ENCODE measurements at regions not wholly inside any gene's neighbourhood (a gene's known extent, or its start where the extent isn't known, plus 50 kb on each side); places are given as distances from the start of the nearest gene placed in this dataset.

DNA sequence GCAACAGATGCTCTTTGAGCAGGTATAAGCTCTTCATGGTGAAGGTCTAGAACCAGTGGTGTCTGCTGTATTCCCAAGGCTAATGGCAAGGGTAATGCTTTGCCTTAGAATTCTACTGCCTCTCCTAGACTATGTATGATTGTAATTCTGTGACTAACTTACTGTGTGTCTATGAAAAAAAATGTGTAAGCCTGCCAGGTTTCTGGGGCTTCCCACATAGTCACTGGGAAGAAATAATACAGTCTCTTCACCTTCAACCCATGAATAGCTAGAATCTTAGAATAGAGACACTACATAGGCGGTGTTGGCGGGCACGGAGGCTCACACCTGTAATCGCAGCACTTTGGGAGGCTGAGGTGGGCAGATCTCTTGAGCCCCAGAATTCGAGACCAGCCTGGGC, 84.1 kb downstream of the C11orf91 start:
- Histone ChIP-seq H2AK5ac (ENCODE audit: low read length) (no peak overlapping the region), H3K18ac (ENCODE audit: low read length) (no peak overlapping the region), H2BK15ac (replicated peaks; ENCODE audit: low read depth) (no peak overlapping the region), H2BK5ac (ENCODE audit: low read length) (no peak overlapping the region), H3K23ac (ENCODE audit: low read length) (no peak overlapping the region), H2BK120ac (ENCODE audit: low read depth, low read length) (no peak overlapping the region), H4K5ac (ENCODE audit: low read length) (no peak overlapping the region), H3K4me1 (ENCODE audit: control insufficient read depth, low read depth, low read length) (no peaks in the 10 kb centered on the region), H3K27ac (ENCODE audit: low read depth, low read length) (no peak overlapping the region), H3K56ac (ENCODE audit: low read length) (no peak overlapping the region), H3K9ac (ENCODE audit: low read length) (no peak overlapping the region), H3K79me2 (ENCODE audit: control insufficient read depth, insufficient read depth, low read length) (no peaks in the 10 kb centered on the region), H3K27me3 (ENCODE audit: insufficient read depth, low read length, poor library complexity) (no peaks in the 10 kb centered on the region), H3K36me3 (ENCODE audit: control insufficient read depth, insufficient read depth, low read length) (no peaks in the 10 kb centered on the region), H3K4me2 (ENCODE audit: low read length) (no peak overlapping the region), H3K79me1 (ENCODE audit: low read length) (no peaks in the 10 kb centered on the region), H3K4me3 (ENCODE audit: low read length) (no peak overlapping the region), H4K8ac (ENCODE audit: low read depth, low read length) (no peak overlapping the region), H3K4ac (ENCODE audit: low read depth, low read length) (no peak overlapping the region)
- WGBS (ENCODE audit: extremely low coverage, insufficient coverage, low lambda C conversion rate) = no CpG with 5 or more reads among the region's 5 CpGs
- no peak for DNase-seq

GRCh38 chr11:33615751-33616150, 84.9 kb downstream of the C11orf91 start:
- no peak overlapping the region for H3K4me2 ChIP-seq (ENCODE audit: low read length)
- H2BK120ac ChIP-seq (ENCODE audit: low read depth, low read length) = no peak overlapping the region
- H3K4me1 ChIP-seq (ENCODE audit: control insufficient read depth, low read depth, low read length) = no peaks in the 10 kb centered on the region
- H3K56ac ChIP-seq (ENCODE audit: low read length) = no peak overlapping the region
- peak; percentile 21 for DNase-seq
- H3K79me2 ChIP-seq (ENCODE audit: control insufficient read depth, insufficient read depth, low read length) = no peaks in the 10 kb centered on the region
- H2BK5ac ChIP-seq (ENCODE audit: low read length) = no peak overlapping the region
- no peak overlapping the region for H3K23ac ChIP-seq (ENCODE audit: low read length)
- WGBS (ENCODE audit: extremely low coverage, insufficient coverage, low lambda C conversion rate) = no CpG with 5 or more reads among the region's 3 CpGs
- H4K8ac ChIP-seq (ENCODE audit: low read depth, low read length) = no peak overlapping the region
- H3K4ac ChIP-seq (ENCODE audit: low read depth, low read length) = no peak overlapping the region
- H3K9ac ChIP-seq (ENCODE audit: low read length) = no peak overlapping the region
- H3K18ac ChIP-seq (ENCODE audit: low read length) = no peak overlapping the region
- no peak overlapping the region for H3K4me3 ChIP-seq (ENCODE audit: low read length)
- no peaks in the 10 kb centered on the region for H3K27me3 ChIP-seq (ENCODE audit: insufficient read depth, low read length, poor library complexity)
- H2BK15ac ChIP-seq (replicated peaks; ENCODE audit: low read depth) = no peak overlapping the region
- no peak overlapping the region for H4K5ac ChIP-seq (ENCODE audit: low read length)
- no peak overlapping the region for H2AK5ac ChIP-seq (ENCODE audit: low read length)
- H3K36me3 ChIP-seq (ENCODE audit: control insufficient read depth, insufficient read depth, low read length) = no peaks in the 10 kb centered on the region
- no peaks in the 10 kb centered on the region for H3K79me1 ChIP-seq (ENCODE audit: low read length)
- no peak overlapping the region for H3K27ac ChIP-seq (ENCODE audit: low read depth, low read length)

- Histone ChIP-seq H3K27ac (ENCODE audit: low read depth, low read length) (no peak overlapping the region), H2AK5ac (ENCODE audit: low read length) (no peak overlapping the region), H3K4me1 (ENCODE audit: control insufficient read depth, low read depth, low read length) (no peaks in the 10 kb centered on the region), H3K56ac (ENCODE audit: low read length) (no peak overlapping the region), H2BK5ac (ENCODE audit: low read length) (no peak overlapping the region), H2BK120ac (ENCODE audit: low read depth, low read length) (no peak overlapping the region), H3K79me2 (ENCODE audit: control insufficient read depth, insufficient read depth, low read length) (no peaks in the 10 kb centered on the region), H2BK15ac (replicated peaks; ENCODE audit: low read depth) (no peak overlapping the region), H3K4ac (ENCODE audit: low read depth, low read length) (no peak overlapping the region), H3K79me1 (ENCODE audit: low read length) (no peaks in the 10 kb centered on the region), H3K4me3 (ENCODE audit: low read length) (no peak overlapping the region), H3K27me3 (ENCODE audit: insufficient read depth, low read length, poor library complexity) (no peaks in the 10 kb centered on the region), H4K5ac (ENCODE audit: low read length) (no peak overlapping the region), H3K36me3 (ENCODE audit: control insufficient read depth, insufficient read depth, low read length) (no peaks in the 10 kb centered on the region), H4K8ac (ENCODE audit: low read depth, low read length) (no peak overlapping the region), H3K4me2 (ENCODE audit: low read length) (no peak overlapping the region), H3K23ac (ENCODE audit: low read length) (no peak overlapping the region), H3K9ac (ENCODE audit: low read length) (no peak overlapping the region), H3K18ac (ENCODE audit: low read length) (no peak overlapping the region)
- WGBS (ENCODE audit: extremely low coverage, insufficient coverage, low lambda C conversion rate) = no CpG with 5 or more reads among the region's 2 CpGs
- DNase-seq = no peak
These were observed 87.2 kb downstream of the C11orf91 start for GRCh38 chr11:33613404-33613803.

GRCh38 chr11:33610903-33611302, 89.7 kb downstream of the C11orf91 start:
- WGBS (ENCODE audit: extremely low coverage, insufficient coverage, low lambda C conversion rate) = no CpG with 5 or more reads among the region's 2 CpGs
- Histone ChIP-seq H3K27me3 (ENCODE audit: insufficient read depth, low read length, poor library complexity) (no peaks in the 10 kb centered on the region), H4K5ac (ENCODE audit: low read length) (no peak overlapping the region), H3K4me1 (ENCODE audit: control insufficient read depth, low read depth, low read length) (no peaks in the 10 kb centered on the region), H3K18ac (ENCODE audit: low read length) (no peak overlapping the region), H4K8ac (ENCODE audit: low read depth, low read length) (no peak overlapping the region), H3K4me3 (ENCODE audit: low read length) (no peak overlapping the region), H2BK5ac (ENCODE audit: low read length) (no peak overlapping the region), H3K4me2 (ENCODE audit: low read length) (no peak overlapping the region), H2BK15ac (replicated peaks; ENCODE audit: low read depth) (no peak overlapping the region), H2AK5ac (ENCODE audit: low read length) (no peak overlapping the region), H3K79me1 (ENCODE audit: low read length) (no peaks in the 10 kb centered on the region), H3K79me2 (ENCODE audit: control insufficient read depth, insufficient read depth, low read length) (no peaks in the 10 kb centered on the region), H3K27ac (ENCODE audit: low read depth, low read length) (no peak overlapping the region), H3K36me3 (ENCODE audit: control insufficient read depth, insufficient read depth, low read length) (no peaks in the 10 kb centered on the region), H3K4ac (ENCODE audit: low read depth, low read length) (no peak overlapping the region), H3K23ac (ENCODE audit: low read length) (no peak overlapping the region), H3K9ac (ENCODE audit: low read length) (no peak overlapping the region), H2BK120ac (ENCODE audit: low read depth, low read length) (no peak overlapping the region), H3K56ac (ENCODE audit: low read length) (no peak overlapping the region)
- DNase-seq = no peak

DNA sequence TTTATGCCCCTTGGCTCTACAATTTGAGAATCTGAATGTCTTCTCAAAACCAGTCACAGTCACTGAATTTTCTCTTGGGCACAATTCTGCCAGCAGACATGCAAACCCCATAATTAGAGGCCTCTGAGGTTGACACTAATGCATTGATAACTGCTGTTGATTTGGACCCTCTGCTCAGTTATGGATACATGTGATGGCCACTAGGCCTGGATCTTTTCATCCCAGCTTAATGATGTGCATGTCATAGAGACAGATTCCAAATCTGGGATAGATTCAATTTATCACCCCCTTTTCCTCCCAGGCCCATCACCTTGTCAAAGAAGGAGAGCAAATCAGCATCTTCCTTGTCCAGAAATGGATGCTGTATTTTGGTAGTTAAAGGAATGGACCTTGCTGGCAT, 92.2 kb downstream of the C11orf91 start:
- Histone ChIP-seq H3K9ac (ENCODE audit: low read length) (no peak overlapping the region), H3K4me3 (ENCODE audit: low read length) (no peak overlapping the region), H3K4me1 (ENCODE audit: control insufficient read depth, low read depth, low read length) (no peaks in the 10 kb centered on the region), H3K23ac (ENCODE audit: low read length) (no peak overlapping the region), H3K79me1 (ENCODE audit: low read length) (no peaks in the 10 kb centered on the region), H3K36me3 (ENCODE audit: control insufficient read depth, insufficient read depth, low read length) (no peaks in the 10 kb centered on the region), H3K4ac (ENCODE audit: low read depth, low read length) (no peak overlapping the region), H2BK15ac (replicated peaks; ENCODE audit: low read depth) (no peak overlapping the region), H3K27me3 (ENCODE audit: insufficient read depth, low read length, poor library complexity) (no peaks in the 10 kb centered on the region), H4K8ac (ENCODE audit: low read depth, low read length) (no peak overlapping the region), H3K56ac (ENCODE audit: low read length) (no peak overlapping the region), H3K18ac (ENCODE audit: low read length) (no peak overlapping the region), H2BK5ac (ENCODE audit: low read length) (no peak overlapping the region), H2BK120ac (ENCODE audit: low read depth, low read length) (no peak overlapping the region), H3K27ac (ENCODE audit: low read depth, low read length) (no peak overlapping the region), H3K4me2 (ENCODE audit: low read length) (no peak overlapping the region), H4K5ac (ENCODE audit: low read length) (no peak overlapping the region), H3K79me2 (ENCODE audit: control insufficient read depth, insufficient read depth, low read length) (no peaks in the 10 kb centered on the region), H2AK5ac (ENCODE audit: low read length) (no peak overlapping the region)
- no peak for DNase-seq

- Histone ChIP-seq H3K4me3 (ENCODE audit: low read length) (no peak overlapping the region), H3K36me3 (ENCODE audit: control insufficient read depth, insufficient read depth, low read length) (no peaks in the 10 kb centered on the region), H3K4me1 (ENCODE audit: control insufficient read depth, low read depth, low read length) (no peaks in the 10 kb centered on the region), H3K56ac (ENCODE audit: low read length) (no peak overlapping the region), H3K23ac (ENCODE audit: low read length) (no peak overlapping the region), H3K79me2 (ENCODE audit: control insufficient read depth, insufficient read depth, low read length) (no peaks in the 10 kb centered on the region), H3K27me3 (ENCODE audit: insufficient read depth, low read length, poor library complexity) (no peaks in the 10 kb centered on the region), H4K8ac (ENCODE audit: low read depth, low read length) (no peak overlapping the region), H2AK5ac (ENCODE audit: low read length) (no peak overlapping the region), H3K79me1 (ENCODE audit: low read length) (no peaks in the 10 kb centered on the region), H2BK5ac (ENCODE audit: low read length) (no peak overlapping the region), H2BK120ac (ENCODE audit: low read depth, low read length) (no peak overlapping the region), H3K4me2 (ENCODE audit: low read length) (no peak overlapping the region), H3K4ac (ENCODE audit: low read depth, low read length) (no peak overlapping the region), H3K18ac (ENCODE audit: low read length) (no peak overlapping the region), H3K9ac (ENCODE audit: low read length) (no peak overlapping the region), H3K27ac (ENCODE audit: low read depth, low read length) (no peak overlapping the region), H2BK15ac (replicated peaks; ENCODE audit: low read depth) (no peak overlapping the region), H4K5ac (ENCODE audit: low read length) (no peak overlapping the region)
- WGBS (ENCODE audit: extremely low coverage, insufficient coverage, low lambda C conversion rate) = no CpG with 5 or more reads among the region's 10 CpGs
- DNase-seq = no peak
These were observed 93.9 kb downstream of the C11orf91 start for GRCh38 chr11:33606762-33607161.
